ENCODE measurements at regions not wholly inside any gene's neighbourhood (a gene's known extent, or its start where the extent isn't known, plus 50 kb on each side); places are given as distances from the start of the nearest gene placed in this dataset.

GRCh38 chr12:47545938-47546609 lies 159.8 kb downstream of the RPAP3 start:
- TF ChIP-seq EZH2phosphoT487 (IDR thresholded peaks at IDR 0.05; ENCODE audit: insufficient read depth, low read depth) = no peak
- no peak for TF ChIP-seq EZH2 (IDR thresholded peaks at IDR 0.05; ENCODE audit: insufficient read depth, poor library complexity, severe bottlenecking)
